Uterus (tissue), 3 donors: ENCODE measurements at regions not wholly inside any gene's neighbourhood (a gene's known extent, or its start where the extent isn't known, plus 50 kb on each side); places are given as distances from the start of the nearest gene placed in this dataset.

Experiments
- DNase-seq, 2 donors: peaks; one replicate each; pipeline ENCODE4 v3.0.0-alpha.2; 2019 to 2020
- H3K27ac ChIP-seq, 2 donors: fragments of 200-600 bp; sonication (generic); 1 replicate in 1 of 2; 2 replicates in 1 of 2; pipeline ENCODE4 v1.5.1; 2016 to 2018
- H3K27me3 ChIP-seq, 2 donors: fragments of 200-600 bp; sonication (generic); one replicate each; pipeline ENCODE4 v1.5.1; 2018 to 2019; ENCODE audit warnings: control low read depth in 1 of 2
- H3K36me3 ChIP-seq, 2 donors: fragments of 200-600 bp; sonication (generic); one replicate each; pipeline ENCODE4 v1.5.1; 2019; ENCODE audit warnings: control low read depth in 1 of 2
- H3K4me1 ChIP-seq, 2 donors: fragments of 200-600 bp; sonication (generic); one replicate each; pipeline ENCODE4 v1.5.1; 2018 to 2019; ENCODE audit warnings: control low read depth in 1 of 2
- H3K4me3 ChIP-seq, 2 donors: fragments of 200-600 bp; sonication (generic); 1 replicate in 1 of 2; 2 replicates in 1 of 2; pipeline ENCODE4 v1.5.1; 2018 to 2019; ENCODE audit warnings: mild to moderate bottlenecking in 1 of 2
- H3K9me3 ChIP-seq, 2 donors: fragments of 200-600 bp; sonication (generic); one replicate each; pipeline ENCODE4 v1.5.1; 2019; ENCODE audit warnings: control low read depth in 1 of 2
- POLR2A ChIP-seq, 2 donors: fragments of 450-650 bp; IDR thresholded peaks; one replicate each; pipeline ENCODE4 v1.6.1; 2016; ENCODE audit warnings: antibody characterized with exemption in 2 of 2, mild to moderate bottlenecking in 1 of 2, moderate library complexity in 1 of 2
- intact Hi-C: fragments of 100-400 bp; cut with DNase I; formaldehyde crosslinking; loops from one replicate; pipeline ENCODE4 v1.15.1; 2023; ENCODE audit warnings: low total_unique reads
- TF ChIP-seq, protein P1 (sequence below), 4 experiments: fragments of 200-600 bp in 2 of 4; fragments of 450-650 bp in 2 of 4; sonication (generic) in 2 of 4; IDR thresholded peaks; one replicate each; pipeline ENCODE4 v1.5.1; 2016 to 2019; ENCODE audit warnings: antibody characterized with exemption in 4 of 4, mild to moderate bottlenecking in 2 of 4, moderate library complexity in 1 of 4
- donor health status: DM: yes; HTN: yes; CAD: no.

DNA sequence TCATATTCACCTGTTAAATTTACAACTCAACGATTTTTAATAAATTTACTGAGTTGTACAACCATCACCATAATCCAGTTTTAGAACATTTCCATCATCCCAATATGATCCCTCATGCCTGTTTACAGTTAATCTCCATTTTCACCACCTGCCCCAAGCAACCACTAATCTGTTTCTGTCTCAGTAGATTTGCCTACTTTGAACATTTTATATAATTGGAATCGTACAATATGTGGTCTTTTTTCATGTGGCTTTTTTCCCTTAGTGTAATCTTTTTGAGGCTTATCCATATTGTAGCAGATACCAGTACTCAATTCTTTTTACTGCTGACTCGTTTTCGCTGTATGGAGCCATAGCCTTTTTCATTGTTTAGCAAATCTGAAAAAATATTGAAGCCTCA, 123.3 kb upstream of the STT3B start:
- H3K4me3 ChIP-seq: no peak overlapping the region
- TF ChIP-seq, protein P1, sequence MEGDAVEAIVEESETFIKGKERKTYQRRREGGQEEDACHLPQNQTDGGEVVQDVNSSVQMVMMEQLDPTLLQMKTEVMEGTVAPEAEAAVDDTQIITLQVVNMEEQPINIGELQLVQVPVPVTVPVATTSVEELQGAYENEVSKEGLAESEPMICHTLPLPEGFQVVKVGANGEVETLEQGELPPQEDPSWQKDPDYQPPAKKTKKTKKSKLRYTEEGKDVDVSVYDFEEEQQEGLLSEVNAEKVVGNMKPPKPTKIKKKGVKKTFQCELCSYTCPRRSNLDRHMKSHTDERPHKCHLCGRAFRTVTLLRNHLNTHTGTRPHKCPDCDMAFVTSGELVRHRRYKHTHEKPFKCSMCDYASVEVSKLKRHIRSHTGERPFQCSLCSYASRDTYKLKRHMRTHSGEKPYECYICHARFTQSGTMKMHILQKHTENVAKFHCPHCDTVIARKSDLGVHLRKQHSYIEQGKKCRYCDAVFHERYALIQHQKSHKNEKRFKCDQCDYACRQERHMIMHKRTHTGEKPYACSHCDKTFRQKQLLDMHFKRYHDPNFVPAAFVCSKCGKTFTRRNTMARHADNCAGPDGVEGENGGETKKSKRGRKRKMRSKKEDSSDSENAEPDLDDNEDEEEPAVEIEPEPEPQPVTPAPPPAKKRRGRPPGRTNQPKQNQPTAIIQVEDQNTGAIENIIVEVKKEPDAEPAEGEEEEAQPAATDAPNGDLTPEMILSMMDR (IDR thresholded peaks at IDR 0.05): no peak
- TF ChIP-seq POLR2A (IDR thresholded peaks at IDR 0.05): no peak
- intact Hi-C loops: no loop called here
- no peaks in the 10 kb centered on the region for H3K9me3 ChIP-seq
- DNase-seq: no peak
- no peaks in the 10 kb centered on the region for H3K27me3 ChIP-seq
- H3K36me3 ChIP-seq: no peaks in the 10 kb centered on the region
- H3K4me1 ChIP-seq: no peaks in the 10 kb centered on the region
- no peak overlapping the region for H3K27ac ChIP-seq

DNA sequence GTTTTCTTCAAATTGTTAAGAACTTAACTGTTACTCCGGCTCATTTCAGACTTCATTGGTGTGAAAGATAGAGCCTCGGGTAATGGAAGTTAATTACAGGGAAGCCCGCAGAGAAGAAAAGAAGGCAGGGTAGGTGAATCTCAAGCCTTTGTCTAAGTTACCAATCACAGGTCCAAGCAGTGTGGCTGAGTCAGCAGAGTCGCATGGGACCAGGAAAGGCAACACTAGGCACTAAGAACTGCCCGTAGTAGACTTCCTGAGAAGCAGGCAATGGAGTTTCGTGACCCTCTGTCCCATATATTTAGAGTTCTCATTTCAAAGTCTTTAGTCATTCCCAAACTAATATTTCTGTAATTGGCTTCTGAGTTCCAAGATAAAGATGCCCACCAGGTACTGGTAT, 122.9 kb upstream of the STT3B start:
- intact Hi-C loops: no loop called here
- Histone ChIP-seq H3K36me3 (no peaks in the 10 kb centered on the region), H3K4me1 (no peaks in the 10 kb centered on the region), H3K4me3 (no peak overlapping the region), H3K27me3 (no peaks in the 10 kb centered on the region), H3K27ac (no peak overlapping the region), H3K9me3 (no peaks in the 10 kb centered on the region)
- TF ChIP-seq, protein P1 (IDR thresholded peaks at IDR 0.05): no peak
- no peak for TF ChIP-seq POLR2A (IDR thresholded peaks at IDR 0.05)
- no peak for DNase-seq

DNA sequence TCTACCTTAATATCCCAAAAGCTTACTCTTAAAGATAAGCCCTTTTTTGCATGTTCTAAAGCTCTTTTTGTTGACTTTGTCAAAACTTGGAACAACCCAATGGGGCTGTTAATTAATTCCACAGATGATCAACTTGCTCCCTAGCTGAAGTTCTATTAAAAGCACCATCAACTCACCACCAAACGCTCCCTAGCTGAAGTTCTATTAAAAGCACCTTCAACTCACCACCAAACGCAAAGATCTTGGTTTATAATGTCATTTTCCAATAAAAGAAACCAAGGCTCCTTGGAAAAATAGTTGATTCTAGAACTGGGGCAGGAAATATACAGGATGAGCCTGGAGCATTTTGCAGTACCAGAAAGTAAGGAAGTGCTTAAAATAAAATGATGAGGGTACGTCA, 122.3 kb upstream of the STT3B start:
- no peaks in the 10 kb centered on the region for H3K9me3 ChIP-seq
- TF ChIP-seq, protein P1 (IDR thresholded peaks at IDR 0.05): no peak
- TF ChIP-seq POLR2A (IDR thresholded peaks at IDR 0.05): no peak
- no peaks in the 10 kb centered on the region for H3K4me1 ChIP-seq
- no peak for DNase-seq
- intact Hi-C loops: no loop called here
- no peak overlapping the region for H3K4me3 ChIP-seq
- H3K27me3 ChIP-seq: no peaks in the 10 kb centered on the region
- H3K36me3 ChIP-seq: no peaks in the 10 kb centered on the region
- H3K27ac ChIP-seq: no peak overlapping the region

DNA sequence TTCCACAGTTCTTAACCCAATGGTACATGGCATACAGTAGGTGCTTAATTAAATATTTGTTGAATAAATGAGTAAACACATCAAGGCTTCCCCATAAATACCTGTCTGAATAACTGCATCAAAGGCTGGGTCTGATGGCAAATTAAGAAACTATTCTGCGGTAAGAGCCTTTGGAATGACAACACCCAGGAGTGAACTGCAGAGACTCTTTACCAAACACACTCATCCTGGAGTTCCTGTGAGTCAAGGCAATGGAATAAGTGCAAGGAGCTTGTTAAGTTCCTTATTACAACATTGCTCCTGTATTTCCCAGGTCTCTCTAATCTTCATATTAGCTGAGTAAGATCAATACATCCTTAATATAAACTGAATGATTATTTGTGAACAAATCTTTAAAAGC, 119.9 kb upstream of the STT3B start:
- intact Hi-C loops: no loop called here

DNA sequence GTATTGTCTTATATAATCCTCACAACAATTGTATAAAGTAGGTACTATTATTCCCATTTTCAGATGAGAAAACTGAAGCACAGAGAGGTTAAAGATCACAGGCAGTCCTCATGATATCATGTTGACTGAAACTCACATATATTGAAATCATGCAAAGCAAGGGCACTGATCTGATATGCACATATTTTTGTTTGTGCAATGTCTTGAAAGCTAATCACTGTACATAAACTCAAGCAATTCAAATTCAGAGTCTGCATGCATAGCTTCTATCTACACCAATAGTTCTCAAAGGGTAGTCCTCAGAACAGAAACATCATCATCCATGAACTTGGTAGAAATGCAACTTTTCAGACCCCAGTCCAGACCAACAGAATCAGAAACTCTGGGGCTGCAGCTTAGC, 119.2 kb upstream of the STT3B start:
- H3K36me3 ChIP-seq: no peaks in the 10 kb centered on the region
- H3K27me3 ChIP-seq: no peaks in the 10 kb centered on the region
- no peaks in the 10 kb centered on the region for H3K9me3 ChIP-seq
- TF ChIP-seq, protein P1 (IDR thresholded peaks at IDR 0.05): no peak
- no peak for TF ChIP-seq POLR2A (IDR thresholded peaks at IDR 0.05)
- no peak overlapping the region for H3K27ac ChIP-seq
- no peak for DNase-seq
- intact Hi-C loops: no loop called here
- H3K4me1 ChIP-seq: no peaks in the 10 kb centered on the region
- H3K4me3 ChIP-seq: no peak overlapping the region

More for the DNA sequence above, 119.9 kb upstream of the STT3B start:
- Histone ChIP-seq H3K4me3 (no peak overlapping the region), H3K4me1 (no peaks in the 10 kb centered on the region), H3K9me3 (no peaks in the 10 kb centered on the region), H3K27me3 (no peaks in the 10 kb centered on the region), H3K27ac (no peak overlapping the region), H3K36me3 (no peaks in the 10 kb centered on the region)
- TF ChIP-seq, protein P1 (IDR thresholded peaks at IDR 0.05): no peak
- no peak for TF ChIP-seq POLR2A (IDR thresholded peaks at IDR 0.05)
- no peak for DNase-seq
